Stimulated activated CD8-positive, alpha-beta memory T cell treated with anti-CD3 and anti-CD28 coated beads, Interleukin-4, amount 100 ng/mL, for 24 hours (primary cell): ENCODE measurements at regions not wholly inside any gene's neighbourhood (a gene's known extent, or its start where the extent isn't known, plus 50 kb on each side); places are given as distances from the start of the nearest gene placed in this dataset.
"Not testable (repeated sequence)": the region's sequence is repeated elsewhere in the genome, so short reads cannot be mapped to it uniquely, and the experiment has no call there.

Experiments used
- DNase-seq: peaks from one replicate; pipeline ENCODE4 v3.0.0-alpha.2; 2020; ENCODE audit warnings: low read depth

DNA sequence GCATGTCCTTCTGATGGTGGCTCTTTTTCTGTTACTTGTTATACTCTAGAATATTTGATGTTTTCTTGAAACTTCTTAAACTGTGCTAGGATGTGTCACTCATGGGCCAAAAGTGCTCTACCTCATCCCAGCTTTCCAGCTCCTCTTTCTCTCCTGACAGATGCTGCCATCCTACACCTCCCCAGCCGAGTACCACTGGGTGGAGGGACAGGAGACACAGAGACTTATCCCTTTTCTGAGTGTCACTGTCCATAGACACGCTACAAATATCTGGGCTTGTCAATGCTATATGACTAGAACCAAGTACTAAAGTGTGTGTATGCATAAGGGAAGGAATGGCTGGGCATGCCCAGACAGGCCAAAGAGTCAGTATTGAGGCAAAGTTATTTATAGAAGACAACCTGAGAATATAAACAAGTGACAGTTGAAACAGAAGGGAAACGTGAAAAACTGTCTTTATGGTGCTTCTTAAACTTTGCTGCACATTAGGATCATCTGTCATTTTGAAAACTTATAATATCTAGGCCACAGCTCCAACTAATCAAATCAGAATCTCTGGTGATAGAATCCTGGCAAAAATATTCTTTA lies 188.0 kb downstream of the CARTPT start:
- no peak for DNase-seq

DNA sequence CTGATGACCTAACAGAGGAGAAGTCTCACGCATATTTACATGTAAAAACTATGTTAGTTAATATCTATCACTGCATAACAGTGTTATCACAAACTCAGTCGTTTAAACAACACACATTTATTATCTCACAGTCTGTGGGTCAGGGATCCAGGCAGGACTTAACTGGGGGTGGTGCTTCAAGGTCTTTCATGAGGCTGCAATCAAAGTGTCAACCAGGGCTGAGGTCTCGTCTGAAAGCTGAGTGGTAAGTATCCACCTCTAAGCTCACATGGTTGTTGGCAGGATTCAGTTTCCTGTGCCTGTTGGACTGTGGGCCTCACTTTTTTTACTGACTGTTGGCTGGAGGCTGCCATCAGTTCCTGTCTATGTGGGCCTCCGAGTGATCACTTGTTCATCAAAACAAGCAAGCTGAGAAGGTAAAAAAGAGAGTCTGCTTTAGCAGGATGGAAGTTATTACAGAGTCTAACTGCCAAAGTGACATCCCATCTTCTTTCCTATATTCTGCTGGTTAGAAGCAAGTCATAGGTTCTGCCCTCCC lies 188.6 kb downstream of the CARTPT start:
- no peak for DNase-seq

DNA sequence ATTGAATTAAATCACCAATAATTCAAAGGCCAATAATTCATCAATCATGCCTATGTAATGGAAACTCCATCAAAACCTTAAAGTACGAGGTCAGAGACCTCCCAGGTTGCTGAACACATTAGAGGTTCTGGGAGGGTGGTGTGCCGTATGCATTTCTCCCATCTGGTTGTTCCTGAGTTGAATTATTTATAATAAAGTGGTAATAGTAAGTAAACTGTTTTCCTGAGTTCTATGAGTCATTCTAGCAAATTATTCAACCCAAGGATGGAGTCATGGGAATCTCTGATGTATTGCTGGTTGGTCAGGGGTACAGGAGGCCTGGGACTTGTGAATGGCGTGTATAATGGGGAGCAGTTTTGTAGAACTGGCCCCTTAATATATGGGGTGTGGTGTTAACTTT lies 191.7 kb downstream of the CARTPT start:
- no peak for DNase-seq

DNA sequence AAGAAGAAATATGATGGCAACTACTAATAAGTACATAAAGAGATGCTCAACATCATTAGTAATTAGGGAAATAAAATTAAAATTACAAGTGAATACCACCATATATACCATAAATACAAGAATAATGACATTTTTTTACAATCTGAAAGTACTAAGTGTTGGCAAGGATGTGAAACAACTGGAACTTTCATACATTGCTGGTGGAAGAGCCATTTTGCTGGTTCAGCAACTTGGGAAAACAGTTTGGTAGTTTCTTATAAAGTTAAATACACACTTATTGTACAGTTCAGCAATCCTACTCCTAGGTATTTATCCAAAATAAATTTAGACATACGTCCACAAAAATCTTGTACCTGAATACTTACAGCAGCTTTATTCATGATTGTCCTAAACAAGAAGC lies 192.9 kb downstream of the CARTPT start:
- DNase-seq = no peak

DNA sequence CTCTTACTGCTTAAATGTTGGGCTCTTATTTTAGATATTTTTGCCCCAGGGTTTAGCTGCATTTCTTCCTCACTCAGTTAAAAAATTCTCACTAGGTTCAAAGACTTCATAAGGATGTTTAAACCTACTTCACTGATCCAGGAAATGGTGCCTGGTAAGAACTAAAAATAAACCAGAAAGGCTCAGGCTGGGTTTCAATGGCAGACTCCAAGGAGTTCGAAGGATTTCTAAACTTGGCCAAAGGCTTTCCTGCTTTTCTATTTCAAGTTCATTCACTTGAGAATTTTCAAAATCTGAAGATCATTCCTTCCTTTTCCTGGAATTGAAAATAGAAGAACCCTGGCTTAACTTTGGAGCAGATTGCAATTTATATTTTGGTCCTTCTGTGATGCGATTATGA lies 193.0 kb upstream of the MAP1B start:
- DNase-seq = no peak

DNA sequence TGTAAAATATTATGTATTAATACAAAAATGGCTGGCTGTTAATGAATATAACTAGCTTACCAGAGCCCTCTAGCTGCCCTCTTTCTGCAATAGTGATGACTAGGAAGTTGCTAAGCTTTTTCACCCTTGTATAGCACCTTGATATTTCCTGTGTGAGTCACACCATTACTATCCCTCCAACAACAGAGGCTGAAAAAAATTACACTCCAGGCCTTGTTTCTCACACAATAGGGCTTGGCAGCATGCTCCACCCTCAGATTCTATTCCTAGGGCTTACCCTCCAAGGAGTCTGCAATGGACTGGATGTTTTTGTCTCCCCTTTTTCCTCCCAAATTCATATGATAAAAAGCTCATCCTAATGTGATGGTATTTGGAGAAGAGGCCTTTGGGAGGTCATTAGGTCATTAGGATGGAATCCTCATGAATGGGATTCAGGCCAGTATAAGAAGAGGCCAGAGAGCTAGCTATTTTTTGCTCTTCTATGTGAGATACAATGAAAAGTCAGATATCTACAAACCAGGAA lies 184.6 kb upstream of the MAP1B start:
- no peak for DNase-seq

DNA sequence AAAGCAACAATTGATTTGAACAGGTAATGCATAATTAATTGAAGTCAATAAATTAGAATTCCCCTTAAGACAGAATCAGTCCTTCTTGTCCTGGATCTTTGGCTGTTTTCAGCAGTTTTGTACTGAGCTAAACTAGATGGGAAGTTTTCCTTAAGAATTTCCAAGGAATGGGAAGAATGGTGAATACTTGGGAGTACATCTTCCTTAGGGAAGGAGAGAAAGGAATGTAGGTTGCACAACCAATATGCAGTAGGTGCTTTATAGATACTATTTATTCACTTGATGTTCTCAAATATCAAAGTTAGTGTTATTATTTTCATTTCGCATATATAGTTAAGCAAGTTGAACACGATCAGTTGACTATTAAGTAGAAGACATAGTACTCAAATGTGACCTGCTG lies 183.5 kb upstream of the MAP1B start:
- DNase-seq = no peak

DNA sequence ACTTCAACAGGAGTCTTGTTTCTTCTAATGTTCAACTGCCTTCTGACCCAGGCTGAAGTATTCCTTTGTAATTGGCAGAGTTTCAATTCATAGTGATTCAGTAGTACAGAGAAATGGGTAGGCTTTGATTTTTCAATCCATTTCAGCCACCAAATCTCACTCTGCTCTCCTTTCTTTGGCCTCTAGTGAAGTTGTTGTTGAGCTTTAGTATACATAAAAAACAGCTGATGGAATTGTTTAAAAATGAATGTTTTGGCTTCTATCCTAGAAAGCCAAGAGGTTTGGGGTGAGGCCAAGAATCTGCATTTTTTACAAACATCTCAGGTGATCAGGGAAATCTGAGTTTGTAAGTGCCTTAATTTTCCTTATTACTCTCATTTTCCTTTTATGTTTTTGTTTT lies 182.9 kb upstream of the MAP1B start:
- no peak for DNase-seq

DNA sequence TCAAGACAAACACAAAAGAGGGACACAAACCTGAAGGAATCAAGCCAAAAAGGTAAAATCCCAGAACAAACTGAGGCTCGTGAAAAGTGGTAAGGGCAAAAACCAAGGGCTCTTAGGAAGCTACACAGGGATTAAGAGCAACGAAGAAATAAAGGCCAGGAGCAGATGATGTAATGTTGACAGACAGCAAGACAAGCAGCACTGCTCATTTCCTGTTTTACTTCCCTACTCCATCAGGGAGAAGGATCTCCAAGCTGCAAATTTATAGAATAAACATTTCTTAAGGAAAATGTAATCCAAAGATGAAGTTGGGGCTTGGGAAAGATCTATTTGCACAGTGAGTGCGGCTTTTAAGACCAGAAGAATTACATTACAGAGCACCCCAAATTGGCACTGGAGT lies 182.3 kb upstream of the MAP1B start:
- DNase-seq = no peak

DNA sequence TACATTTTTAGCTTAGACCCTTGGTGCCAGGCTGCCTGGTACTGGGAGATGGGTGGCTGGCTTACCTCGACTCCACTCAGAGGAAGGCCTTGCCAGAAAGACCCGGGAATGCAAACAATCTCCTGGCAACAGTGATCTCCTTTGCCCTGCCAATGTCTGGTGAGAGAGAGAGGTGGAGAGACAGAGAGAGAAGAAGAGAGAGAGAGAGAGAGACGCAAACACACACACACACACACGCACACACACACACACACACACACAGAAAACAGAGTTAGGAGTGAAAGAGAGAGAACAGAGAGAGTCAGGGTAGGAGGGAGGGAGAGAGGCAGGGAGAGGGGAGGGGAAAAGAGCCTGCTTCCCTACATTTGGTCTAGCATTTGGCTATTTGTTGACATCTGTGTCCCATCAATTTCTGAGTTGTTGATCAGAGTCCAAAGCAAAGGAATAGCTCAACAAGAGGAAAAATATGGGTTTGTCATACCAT lies 181.6 kb upstream of the MAP1B start:
- no peak for DNase-seq

DNA sequence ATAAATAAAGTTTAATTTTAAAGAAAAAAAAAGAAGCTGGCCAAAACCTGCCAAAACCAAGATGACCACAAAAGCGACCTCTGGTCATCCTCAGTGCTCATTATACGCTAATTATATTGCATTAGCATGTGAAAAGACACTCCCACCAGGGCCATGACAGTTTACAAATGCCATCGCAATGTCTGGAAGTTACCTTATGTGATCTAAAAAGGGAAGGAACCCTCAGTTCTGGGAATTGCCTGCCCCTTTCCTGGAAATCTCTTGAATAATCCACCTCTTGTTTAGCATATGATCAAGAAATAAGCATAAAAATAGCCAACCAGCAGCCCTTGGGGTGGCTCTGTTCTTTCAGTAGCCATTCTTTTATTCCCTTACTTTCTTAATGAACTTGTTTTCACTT lies 178.3 kb upstream of the MAP1B start:
- DNase-seq = no peak

DNA sequence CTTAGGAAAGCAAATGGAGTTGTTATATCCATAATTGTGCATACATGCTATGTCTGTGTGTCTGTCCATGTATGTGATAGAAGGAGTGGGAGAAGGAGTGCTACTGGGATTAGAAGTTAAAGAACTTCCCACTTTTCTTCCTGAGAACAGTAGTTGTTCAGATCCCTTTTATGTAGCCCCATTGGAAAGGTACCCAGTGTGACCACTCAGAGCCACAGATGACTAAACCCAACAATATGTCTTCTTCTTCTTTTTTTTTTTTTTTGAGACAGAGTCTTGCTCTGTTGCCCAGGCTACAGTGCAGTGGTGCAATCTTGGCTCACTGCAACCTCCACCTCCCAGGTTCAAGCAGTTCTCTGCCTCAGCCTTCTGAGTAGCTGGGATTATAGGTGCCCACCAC lies 176.7 kb upstream of the MAP1B start:
- DNase-seq = not testable (repeated sequence)

DNA sequence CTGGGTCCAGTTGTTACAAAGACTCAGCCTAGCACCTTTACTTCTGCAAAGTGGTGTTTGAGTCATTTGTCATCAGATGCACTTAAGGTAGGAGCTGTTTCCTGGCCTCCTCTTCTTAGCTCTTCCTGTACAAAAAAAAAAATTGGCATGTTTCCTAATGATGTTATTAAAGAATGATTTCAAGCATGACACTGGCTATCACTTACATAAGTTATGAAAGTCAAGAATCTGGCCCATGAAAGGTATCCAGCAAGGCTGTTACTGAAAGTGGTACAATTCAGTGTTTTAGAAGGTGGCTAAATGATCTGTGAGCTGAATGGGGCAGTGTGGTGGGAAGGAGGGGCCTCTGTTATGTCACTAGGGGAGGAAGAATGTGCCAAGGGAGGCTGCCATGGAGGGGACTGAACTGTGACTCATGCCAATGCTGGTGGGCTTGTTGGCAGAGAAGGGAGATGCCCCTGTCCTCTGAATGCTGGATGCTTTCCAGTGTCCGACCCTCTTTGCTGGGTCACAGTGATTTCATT lies 175.1 kb upstream of the MAP1B start:
- no peak for DNase-seq

DNA sequence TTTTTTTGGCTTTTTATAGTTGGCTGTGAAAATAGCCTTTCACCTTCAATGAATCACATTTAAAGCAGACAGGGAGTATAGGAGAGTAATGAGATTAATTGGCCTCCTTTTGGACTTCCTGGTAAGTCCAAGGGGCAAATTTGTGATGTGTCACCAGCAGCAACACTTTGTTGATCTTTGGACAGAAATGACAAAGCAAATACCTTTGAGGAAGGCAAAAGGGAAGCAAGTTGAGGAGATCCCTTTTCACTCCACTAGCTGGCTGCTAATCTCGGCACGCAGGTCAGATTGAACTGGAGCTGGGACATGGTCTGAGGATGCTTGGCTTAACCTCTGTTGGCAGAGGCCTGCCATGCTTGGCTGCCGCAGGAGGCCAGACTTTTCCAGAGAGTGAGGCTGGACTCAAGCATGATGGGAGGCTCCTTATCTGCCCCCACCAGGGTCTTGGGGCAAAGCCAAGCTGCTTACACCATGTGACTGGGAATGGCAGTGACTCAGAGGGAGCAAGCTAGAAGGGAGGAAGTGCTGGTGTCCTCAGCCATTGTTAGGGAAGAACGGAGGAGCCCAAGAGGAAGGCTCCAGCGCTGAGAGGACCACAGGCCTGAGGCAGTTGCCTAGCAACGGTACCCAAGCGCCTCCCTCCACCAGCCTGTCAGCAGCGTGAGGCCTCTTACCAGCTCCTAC lies 174.5 kb upstream of the MAP1B start:
- no peak for DNase-seq

DNA sequence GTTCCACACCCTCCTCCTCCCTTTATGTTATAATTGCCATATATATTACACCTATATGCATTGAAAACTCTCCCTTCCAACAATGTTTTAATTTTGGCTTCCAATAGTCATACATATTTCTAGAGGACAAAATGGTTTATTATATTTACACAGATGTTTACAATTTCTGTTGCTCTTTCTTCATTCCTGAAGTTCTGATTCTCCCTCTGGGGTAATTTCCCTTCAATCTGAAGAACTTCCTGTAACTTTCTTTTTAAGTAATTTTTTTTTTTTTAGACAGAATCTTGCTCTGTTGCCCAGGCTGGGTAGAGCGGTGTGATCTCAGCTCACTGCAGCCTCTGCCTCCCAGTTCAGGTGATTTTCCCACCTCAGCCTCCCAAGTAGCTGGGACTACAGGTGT lies 173.0 kb upstream of the MAP1B start:
- no peak for DNase-seq

DNA sequence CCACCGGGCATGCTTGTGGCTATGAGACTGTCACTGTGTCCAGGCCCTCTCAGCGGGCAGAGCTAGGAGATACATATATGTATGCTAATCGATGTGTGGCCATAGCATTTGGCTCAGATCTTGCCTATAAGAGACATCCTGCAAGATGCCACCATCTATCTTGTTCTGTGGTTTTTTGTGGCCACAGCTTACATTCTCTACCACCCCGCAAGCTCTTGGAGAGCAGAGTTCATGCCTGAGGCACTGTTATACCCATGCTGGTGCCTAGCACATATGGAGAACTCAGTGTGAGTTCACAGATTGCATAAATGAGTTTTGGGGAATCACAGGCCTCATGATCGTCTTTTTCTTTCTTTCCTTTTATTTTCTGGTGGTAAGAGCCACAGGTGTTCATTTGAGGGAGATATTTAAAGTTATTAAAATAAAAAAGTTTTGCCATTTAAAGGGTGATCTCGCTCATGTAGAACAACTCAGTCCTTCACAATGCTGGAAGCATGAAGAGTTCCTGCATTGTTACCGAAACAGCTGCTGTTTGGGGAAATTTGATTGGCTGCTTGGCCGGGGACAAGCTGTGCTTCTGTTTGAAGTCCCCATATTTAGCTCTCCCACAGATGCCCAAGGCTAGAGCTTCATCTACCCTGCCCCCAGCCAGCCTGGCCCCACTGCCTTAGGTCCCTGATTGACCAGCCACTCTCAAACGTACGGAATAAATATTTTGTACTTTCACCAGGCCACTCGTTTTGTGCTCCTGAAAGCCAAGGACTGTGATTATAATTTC lies 169.2 kb upstream of the MAP1B start:
- no peak for DNase-seq

DNA sequence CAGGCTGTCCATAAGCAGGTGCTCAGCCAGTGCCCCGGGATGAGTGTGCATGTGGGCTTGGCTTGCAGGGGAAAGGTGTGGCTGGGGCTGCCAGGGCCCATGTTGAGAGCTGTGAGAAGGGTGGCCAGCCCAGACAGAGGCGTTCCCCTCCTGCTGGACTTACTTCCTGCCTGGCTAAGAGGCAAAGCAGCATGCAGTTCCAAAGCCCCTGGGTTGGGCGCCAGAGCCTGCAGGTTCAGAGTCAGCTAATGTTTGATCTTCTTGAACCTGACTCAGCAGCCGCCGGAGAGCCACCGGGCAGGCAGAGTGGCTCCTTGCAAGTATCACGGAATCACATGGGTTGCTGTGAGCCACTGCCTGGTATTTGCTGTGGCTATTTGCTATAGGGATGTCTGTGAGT lies 168.4 kb upstream of the MAP1B start:
- no peak for DNase-seq

DNA sequence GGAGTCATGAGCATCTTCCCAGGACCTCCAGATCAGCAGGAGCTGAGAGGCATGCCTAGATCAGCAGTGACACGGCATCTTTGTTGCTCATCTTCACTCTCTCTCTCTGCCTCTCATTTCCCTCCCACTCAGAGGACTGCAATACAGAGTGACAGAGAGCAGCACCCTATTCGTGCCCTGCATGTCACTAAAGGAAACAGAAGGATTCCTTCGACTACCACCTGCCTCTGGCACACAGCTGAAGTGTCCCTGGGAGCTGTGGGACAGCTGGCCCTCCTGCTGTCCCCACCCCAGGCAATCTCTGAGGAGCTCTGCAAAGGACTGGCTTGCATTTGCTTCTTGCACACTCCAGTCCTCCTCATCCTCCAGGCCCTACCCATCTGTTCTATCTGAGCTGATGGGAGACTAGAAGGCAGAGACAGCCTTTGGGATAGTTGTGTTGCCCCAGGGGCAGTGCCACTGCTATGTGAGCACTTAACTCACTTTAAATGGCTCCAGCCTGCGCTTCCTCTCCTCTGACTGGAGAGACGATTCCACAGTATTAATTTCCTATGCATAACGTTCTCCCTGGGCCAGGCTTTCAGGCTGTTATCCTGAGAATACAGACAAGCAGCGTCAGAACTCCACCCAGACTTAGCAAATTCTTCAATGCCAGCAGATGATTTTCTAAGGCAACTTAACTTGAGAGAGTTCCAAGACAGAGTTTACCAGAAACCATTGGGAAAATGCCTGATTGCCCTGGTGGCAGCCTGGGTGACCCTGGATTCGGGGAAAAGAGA lies 167.6 kb upstream of the MAP1B start:
- no peak for DNase-seq

DNA sequence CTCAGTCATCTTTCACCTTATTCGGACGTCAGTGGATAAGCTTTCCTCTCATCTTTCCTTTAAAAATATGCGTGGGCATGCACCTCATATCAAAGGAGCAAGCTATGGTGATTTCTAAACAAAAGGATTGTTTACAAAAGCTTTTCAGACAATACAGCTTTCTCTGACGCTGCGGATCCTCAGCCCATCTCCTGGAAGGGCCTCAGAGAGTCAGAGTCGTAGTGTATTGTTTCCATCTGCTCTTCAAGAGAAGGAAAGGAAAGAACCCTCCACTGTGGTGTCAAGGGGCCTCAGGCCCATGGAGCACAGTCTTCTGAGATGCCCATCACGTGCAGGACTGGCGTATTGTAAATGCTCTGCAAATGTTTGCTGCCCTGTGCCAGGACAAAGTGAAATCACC lies 163.4 kb upstream of the MAP1B start:
- no peak for DNase-seq

DNA sequence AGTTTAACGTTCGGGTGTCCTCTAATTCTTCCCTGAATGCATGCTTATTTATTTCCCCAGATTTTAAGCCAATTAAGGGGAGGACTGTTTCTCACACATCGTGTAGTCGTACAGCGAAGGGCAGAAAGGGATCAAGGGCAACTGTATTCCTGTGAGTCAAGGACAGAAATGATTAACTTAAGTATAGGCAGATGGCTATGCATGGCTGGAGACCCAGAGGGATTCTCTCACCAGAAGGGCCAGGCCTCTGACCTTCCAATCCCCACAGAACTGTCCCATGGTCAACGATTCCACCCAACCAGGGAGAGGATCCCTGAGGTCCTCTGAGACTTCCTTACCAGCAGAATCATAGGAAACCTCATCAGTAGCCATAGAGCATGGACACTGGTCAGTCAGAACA lies 161.8 kb upstream of the MAP1B start:
- DNase-seq = no peak

DNA sequence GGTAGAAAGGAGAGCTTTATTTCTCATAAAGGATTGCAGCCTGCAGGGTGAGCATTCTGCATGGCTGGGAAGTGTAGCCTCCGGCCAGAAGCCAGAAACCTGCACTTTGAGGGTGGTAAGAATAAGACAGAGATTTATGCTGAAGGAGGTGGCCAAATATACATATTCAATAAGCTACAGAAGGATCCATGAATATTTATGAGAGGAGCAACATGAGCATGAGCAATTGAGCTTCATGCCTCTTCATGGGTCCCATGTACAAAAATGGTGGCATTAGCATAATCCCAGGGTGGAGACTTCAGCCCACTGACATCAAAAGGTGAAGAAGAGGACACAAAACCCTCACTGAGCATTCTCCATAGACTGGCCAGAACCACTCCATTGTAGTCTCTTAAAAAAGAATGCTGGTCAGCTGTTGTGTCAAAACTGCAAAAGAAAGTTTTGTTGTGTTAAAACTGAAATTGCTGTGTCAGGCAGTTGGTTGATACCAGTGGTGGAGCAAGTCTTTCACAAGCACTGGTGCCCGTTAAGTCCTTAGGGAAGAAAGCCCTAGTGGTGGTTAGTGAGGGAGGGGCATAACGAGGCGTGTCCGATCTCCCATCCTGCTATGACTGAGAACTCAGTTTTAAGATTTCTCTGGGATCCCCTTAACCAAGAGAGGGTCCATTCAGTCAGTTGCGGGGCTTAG lies 160.8 kb upstream of the MAP1B start:
- no peak for DNase-seq
